PC-3 (cell line): ENCODE measurements at regions not wholly inside any gene's neighbourhood (a gene's known extent, or its start where the extent isn't known, plus 50 kb on each side); places are given as distances from the start of the nearest gene placed in this dataset.

Source experiments
- EZH2 ChIP-seq: fragments of 300-600 bp; sonication (generic); IDR thresholded peaks from one replicate; pipeline ENCODE4 v1.6.1; 2017; ENCODE audit warnings: antibody characterized with exemption, mild to moderate bottlenecking, low read length; ENCODE audit not compliant: unreplicated experiment
- EZH2phosphoT487 ChIP-seq: fragments of 300-600 bp; sonication (generic); IDR thresholded peaks from 2 replicates; pipeline ENCODE4 v1.6.1; 2018; ENCODE audit warnings: mild to moderate bottlenecking, antibody characterized with exemption, low read length, borderline replicate concordance
- TF ChIP-seq, protein P1 (sequence below): fragments of 300-600 bp; sonication (generic); conservative IDR thresholded peaks from 2 replicates; pipeline ENCODE4 v1.5.1; 2017; ENCODE audit warnings: antibody characterized with exemption, low read depth, mild to moderate bottlenecking, low read length

DNA sequence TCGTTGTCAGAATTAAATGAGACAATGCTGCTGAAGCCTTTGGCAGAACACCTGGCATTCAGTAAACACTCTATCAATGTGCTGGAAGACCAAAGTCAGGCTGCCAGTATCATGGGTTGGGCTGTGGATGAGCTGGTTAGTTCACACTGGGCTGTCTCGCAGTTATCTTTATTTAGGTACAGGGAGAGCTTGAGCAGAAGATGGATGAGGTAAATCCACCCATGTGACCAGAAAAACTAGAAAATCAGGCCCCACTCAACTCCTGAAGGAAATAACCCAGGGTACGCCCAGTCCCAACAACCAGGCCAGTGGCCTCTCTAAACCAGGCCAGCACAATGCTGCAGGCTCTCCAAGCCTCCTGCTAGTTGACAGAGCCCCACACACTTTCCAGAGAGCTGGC, 330.3 kb downstream of the TNS1 start:
- TF ChIP-seq EZH2 (no peak), EZH2phosphoT487 (no peak)
- TF ChIP-seq, protein P1, sequence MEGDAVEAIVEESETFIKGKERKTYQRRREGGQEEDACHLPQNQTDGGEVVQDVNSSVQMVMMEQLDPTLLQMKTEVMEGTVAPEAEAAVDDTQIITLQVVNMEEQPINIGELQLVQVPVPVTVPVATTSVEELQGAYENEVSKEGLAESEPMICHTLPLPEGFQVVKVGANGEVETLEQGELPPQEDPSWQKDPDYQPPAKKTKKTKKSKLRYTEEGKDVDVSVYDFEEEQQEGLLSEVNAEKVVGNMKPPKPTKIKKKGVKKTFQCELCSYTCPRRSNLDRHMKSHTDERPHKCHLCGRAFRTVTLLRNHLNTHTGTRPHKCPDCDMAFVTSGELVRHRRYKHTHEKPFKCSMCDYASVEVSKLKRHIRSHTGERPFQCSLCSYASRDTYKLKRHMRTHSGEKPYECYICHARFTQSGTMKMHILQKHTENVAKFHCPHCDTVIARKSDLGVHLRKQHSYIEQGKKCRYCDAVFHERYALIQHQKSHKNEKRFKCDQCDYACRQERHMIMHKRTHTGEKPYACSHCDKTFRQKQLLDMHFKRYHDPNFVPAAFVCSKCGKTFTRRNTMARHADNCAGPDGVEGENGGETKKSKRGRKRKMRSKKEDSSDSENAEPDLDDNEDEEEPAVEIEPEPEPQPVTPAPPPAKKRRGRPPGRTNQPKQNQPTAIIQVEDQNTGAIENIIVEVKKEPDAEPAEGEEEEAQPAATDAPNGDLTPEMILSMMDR = no peak
